Activated CD4-positive, CD25-positive, alpha-beta regulatory T cell treated with anti-CD3 and anti-CD28 coated beads, Interleukin-2, amount 50 U/mL, for 72 hours (primary cell): ENCODE measurements at regions not wholly inside any gene's neighbourhood (a gene's known extent, or its start where the extent isn't known, plus 50 kb on each side); places are given as distances from the start of the nearest gene placed in this dataset.

Source experiments
- DNase-seq: peaks from one replicate; pipeline ENCODE4 v3.0.0; 2021

DNA sequence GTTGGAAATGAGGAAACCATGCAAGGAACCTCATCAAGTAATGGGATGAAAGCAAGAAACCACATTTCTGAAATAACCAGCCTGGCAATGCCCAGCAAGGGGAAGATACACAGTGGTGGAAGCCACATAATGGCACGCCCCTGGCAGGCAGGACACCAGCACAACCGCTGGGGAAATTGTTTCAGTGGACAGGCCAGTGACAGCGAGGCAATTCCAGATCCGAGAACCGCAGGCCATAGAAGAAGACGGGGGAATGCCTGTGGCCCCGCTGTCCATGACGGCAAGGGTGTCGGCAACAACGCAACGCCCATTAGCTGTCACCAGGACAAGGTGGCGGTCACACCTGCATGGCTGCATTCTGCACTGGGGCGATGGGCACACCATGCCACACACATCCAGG, 1389.6 kb downstream of the BRD1 start:
- DNase-seq = no peak

GRCh38 chr22:48436201-48436931, 1391.3 kb downstream of the BRD1 start:
- DNase-seq = no peak

- no peak for DNase-seq
These were observed 1392.8 kb downstream of the BRD1 start for GRCh38 chr22:48434868-48435250.

- DNase-seq = no peak
These were observed 1393.4 kb downstream of the BRD1 start for GRCh38 chr22:48434156-48434867.

- DNase-seq = no peak
These were observed 1394.0 kb downstream of the BRD1 start for GRCh38 chr22:48433647-48434046.

- no peak for DNase-seq
These were observed 1394.7 kb downstream of the BRD1 start for GRCh38 chr22:48432781-48433518.

DNA sequence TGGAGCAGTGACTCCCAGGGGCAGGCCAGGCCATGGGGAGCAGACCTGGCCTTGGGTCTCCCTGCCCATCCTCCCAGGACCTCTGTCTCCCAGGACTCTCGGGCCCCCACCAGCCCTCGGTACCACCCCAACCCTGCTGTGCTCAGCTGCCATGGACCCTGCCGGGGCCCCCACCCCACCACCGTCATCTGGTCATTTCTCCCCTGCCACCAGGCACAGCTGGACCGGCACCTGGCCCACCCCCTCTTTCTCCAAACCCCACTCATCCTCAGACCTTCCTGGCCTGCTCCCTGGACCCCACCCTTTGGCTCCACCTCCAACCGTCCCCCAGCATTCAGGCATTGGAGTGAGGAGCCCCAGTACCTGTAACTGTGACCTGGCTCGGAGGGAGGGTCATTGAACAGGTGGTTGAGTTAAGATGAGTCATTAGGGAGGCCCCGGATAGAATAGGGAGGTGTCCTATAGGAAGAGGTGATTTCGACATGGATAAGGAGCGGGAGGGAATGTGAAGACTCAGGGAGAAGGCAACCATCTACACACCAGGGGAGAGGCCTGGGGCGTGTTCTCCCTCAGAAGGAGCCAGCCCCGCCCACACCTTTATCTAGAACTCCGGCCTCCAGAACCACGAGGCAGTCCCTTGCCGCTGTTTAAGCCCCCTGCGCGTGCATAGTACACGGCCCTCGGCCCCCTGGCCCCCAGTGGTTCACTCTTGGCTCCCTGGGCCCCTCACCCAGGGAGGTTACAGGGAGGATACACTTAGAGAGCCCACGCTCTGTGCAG, 1395.9 kb downstream of the BRD1 start:
- DNase-seq = no peak

- DNase-seq = no peak
These were observed 1396.7 kb downstream of the BRD1 start for GRCh38 chr22:48431014-48431413.

DNA sequence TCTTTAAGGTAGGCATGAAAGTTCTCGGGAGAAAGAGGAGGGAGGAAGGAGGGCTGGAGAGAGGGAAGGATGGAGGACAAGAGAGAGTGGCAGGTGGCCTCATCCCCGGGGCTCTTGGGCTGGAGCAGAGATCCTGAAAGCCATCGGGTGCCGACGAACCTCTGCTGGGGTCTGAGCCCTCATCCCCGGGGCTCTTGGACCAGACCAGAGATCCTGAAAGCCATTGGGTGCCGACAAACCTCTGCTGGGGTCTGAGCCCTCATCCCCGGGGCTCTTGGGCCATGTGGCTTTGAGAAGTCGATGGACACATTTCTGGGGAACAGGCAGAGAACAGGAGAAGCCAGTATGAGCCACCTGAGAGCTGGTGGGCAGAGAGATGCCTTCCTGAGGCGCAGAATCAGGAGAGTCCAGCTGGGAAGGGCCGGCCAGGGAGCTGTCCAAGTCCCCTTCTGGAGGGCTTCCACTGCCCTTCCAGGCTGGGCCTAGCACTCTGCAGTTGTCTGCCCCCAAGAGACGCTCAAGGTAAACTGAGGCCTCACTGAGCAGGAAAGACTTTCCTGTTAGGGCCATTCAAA, 1398.1 kb downstream of the BRD1 start:
- no peak for DNase-seq

DNA sequence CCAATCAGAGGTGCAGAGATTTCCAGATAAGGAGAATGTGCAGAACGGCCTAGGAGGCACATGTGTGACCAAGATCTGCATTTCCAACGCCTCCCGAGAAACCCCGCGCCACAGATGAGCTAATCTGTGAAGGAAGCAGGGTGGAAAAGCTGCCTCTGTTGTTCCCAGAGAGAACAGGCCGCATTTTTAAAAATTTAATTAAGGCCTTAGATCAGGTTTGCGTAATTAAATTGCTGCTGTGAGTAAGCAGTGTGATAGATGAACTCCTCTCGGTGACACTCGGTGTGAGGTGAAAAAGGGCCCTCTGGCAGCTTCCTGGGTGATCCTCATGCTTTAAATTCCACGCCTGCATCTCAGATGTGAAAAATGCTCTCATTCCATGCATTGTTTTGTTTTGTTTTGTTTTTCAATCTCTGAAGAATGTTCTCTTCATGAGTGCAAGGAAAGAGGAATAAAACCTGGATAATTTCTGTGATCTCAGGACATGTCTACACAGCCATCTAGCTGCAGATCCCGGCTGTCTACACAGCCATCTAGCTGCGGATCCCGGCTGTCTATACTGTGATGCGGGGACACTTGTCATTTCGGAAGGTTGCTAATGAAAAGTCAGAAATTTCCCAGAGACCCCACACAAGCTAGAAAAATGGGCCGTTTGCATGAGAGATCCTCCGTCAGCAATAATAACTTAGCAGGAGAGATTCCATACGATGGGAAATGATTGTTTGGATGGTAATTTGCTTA, 1398.9 kb downstream of the BRD1 start:
- DNase-seq = no peak

GRCh38 chr22:48427731-48428211, 1399.9 kb downstream of the BRD1 start:
- no peak for DNase-seq

GRCh38 chr22:48426466-48427380, 1401.0 kb downstream of the BRD1 start:
- no peak for DNase-seq

- no peak for DNase-seq
These were observed 1402.0 kb downstream of the BRD1 start for GRCh38 chr22:48425641-48426040.

GRCh38 chr22:48425091-48425506, 1402.6 kb downstream of the BRD1 start:
- no peak for DNase-seq

GRCh38 chr22:48424661-48425060, 1403.0 kb downstream of the BRD1 start:
- DNase-seq = no peak

DNA sequence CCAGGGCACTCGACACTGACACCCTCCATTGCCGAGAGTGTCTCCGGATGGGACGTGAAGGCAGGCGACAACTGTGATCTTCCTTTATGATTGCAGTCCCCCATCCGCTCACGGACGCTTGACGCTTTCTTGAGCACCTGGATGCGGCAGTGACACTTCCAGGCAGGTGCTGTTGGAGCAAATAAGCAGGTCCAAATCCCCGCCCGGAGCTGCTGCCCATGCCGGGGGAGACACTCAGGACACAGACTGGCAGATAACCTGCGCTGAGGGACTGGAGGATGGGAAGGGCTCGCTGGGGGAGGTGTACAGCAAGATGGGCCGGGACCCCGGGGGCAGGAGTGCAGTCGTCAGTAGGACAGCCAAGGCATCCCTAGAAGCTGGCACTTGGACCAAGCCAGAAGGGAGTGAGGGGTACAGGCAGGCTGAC, 1403.5 kb downstream of the BRD1 start:
- DNase-seq = no peak

GRCh38 chr22:48423481-48423911, 1404.2 kb downstream of the BRD1 start:
- DNase-seq = no peak

GRCh38 chr22:48422900-48423480, 1404.7 kb downstream of the BRD1 start:
- DNase-seq = no peak

GRCh38 chr22:48418831-48419230, 1408.8 kb downstream of the BRD1 start:
- DNase-seq = no peak
